Panc1 (cell line): ENCODE measurements at regions not wholly inside any gene's neighbourhood (a gene's known extent, or its start where the extent isn't known, plus 50 kb on each side); places are given as distances from the start of the nearest gene placed in this dataset.

Experiments
- CTCF ChIP-seq: fragments of 450-650 bp; IDR thresholded peaks from 2 replicates; pipeline ENCODE4 v1.5.1; 2017; ENCODE audit warnings: mild to moderate bottlenecking
- SIN3A ChIP-seq: IDR thresholded peaks from 2 replicates; pipeline ENCODE4 v1.6.1; 2012; ENCODE audit warnings: low read depth, mild to moderate bottlenecking, low read length, moderate library complexity, borderline replicate concordance; ENCODE audit not compliant: insufficient read depth

- TF ChIP-seq CTCF (no peak), SIN3A (no peak)
Observed at GRCh38 chr10:131429141-131429540, 117.6 kb upstream of the TCERG1L start.
